ENCODE measurements at regions not wholly inside any gene's neighbourhood (a gene's known extent, or its start where the extent isn't known, plus 50 kb on each side); places are given as distances from the start of the nearest gene placed in this dataset.

GRCh38 chr21:33151941-33152731 lies 77.6 kb upstream of the IFNAR2 start:
- TF ChIP-seq CTCF (IDR thresholded peaks at IDR 0.05) (no peak), EP300 (IDR thresholded peaks at IDR 0.05; ENCODE audit: low read depth) (no peak)
